Pancreas (tissue), 10 donors: ENCODE measurements at regions not wholly inside any gene's neighbourhood (a gene's known extent, or its start where the extent isn't known, plus 50 kb on each side); places are given as distances from the start of the nearest gene placed in this dataset.

Source experiments
- ATAC-seq, 4 donors: fragments of 200-7000 bp; cut with Tn5 transposase; one replicate each; pipeline versions ENCODE4 v1.8.0 to v1.9.1; 2020; ENCODE audit warnings: mild to moderate bottlenecking in 4 of 4, moderate library complexity in 4 of 4
- DNase-seq, 6 donors: peaks; one replicate each; pipeline ENCODE4 v3.0.0-alpha.2; 2020
- FAIRE-seq: peaks from 2 replicates; lab custom pipeline; 2012; peaks lifted over from hg19 to GRCh38; lab: Jason Lieb, UNC
- H3K27ac ChIP-seq, 4 donors: fragments of 200-600 bp; sonication (generic); 1 replicate in 3 of 4; 2 replicates in 1 of 4; pipeline versions ENCODE4 v1.5.0 to v1.8.0; 2020
- H3K27me3 ChIP-seq, 4 donors: fragments of 200-600 bp; one replicate each; pipeline ENCODE4 v1.8.0; 2021
- H3K36me3 ChIP-seq, 3 donors: fragments of 200-600 bp; sonication (generic) in 1 of 3; one replicate each; pipeline versions ENCODE4 v1.5.0 to v1.8.0; 2020 to 2021
- H3K4me1 ChIP-seq, 3 donors: fragments of 200-600 bp; one replicate each; pipeline ENCODE4 v1.8.0; 2021
- H3K4me3 ChIP-seq, 4 donors: fragments of 200-600 bp; sonication (generic) in 2 of 4; one replicate each; pipeline versions ENCODE4 v1.5.0 to v1.8.0; 2020 to 2021
- H3K9me3 ChIP-seq, 4 donors: fragments of 200-600 bp; one replicate each; pipeline ENCODE4 v1.8.0; 2021
- WGBS, 2 donors: extraction: QIAGEN DNeasy Blood & Tissue Kit; methylation state at CpG; one replicate each; pipeline ENCODE4 v1.1.7; 2013; 5-methylcytosine and 5-hydroxymethylcytosine counted together
- intact Hi-C, 3 donors: fragments of 100-400 bp; cut with DNase I; formaldehyde crosslinking; loops; one replicate each; pipeline versions ENCODE4 v1.11.1 to v1.14.2; 2022
- TF ChIP-seq, protein P1 (sequence below), 4 donors: fragments of 200-600 bp; sonication (generic) in 3 of 4; IDR thresholded peaks; one replicate each; pipeline versions ENCODE4 v1.5.0 to v1.8.0; 2021; ENCODE audit warnings: antibody characterized with exemption in 4 of 4
- donor health status: healthy with polysubstance abuse.
- donor health status: DM: no; HTN: no; CAD: no; lungs with moderate emphysema.
- donor health status: DM: no; HTN: no; CAD: no.
- donor health status: control.
- donor health status: control.
- donor health status: Bipolar disorder and iron deficiency.
- donor health status: DM: yes; HTN: yes; CAD: no.
- donor health status: DM: no; HTN: no; CAD: no.
- donor health status: DM: no; HTN: no; CAD: no.
- donor health status: DM: yes; HTN: yes; CAD: no.

DNA sequence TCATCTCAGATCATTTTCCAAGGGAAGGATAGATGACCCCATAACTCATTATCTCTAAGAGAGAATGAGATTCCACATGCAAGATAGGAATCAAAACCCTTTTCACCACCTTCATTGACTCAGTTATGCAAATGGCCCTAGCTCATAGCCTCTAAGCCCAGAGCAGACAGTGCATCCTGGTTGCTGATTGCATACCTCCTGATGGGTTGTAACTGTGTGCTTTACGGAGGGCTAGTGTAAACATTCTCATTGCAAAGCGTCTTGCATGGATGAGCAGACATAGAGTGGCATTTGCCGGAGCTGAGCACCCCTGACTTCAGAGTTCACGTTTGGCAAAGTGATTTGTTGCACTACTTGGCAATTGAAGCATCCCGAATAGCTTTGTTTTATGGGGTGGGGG, 151.0 kb downstream of the VCX3A start:
- WGBS, 2 donors: 47 to 75% methylated on average over 5 of the region's 5 CpGs
- intact Hi-C loops: no loop called here
- H3K27ac ChIP-seq: no peak overlapping the region
- H3K27me3 ChIP-seq: no peaks in the 10 kb centered on the region
- H3K4me1 ChIP-seq: peaks cover 0 to 12% (median 0%) of the 10 kb centered on the region in 3 donors
- H3K36me3 ChIP-seq: no peaks in the 10 kb centered on the region
- DNase-seq (no peak), ATAC-seq (no peak), FAIRE-seq (no peak)
- no peaks in the 10 kb centered on the region for H3K9me3 ChIP-seq
- TF ChIP-seq, protein P1, sequence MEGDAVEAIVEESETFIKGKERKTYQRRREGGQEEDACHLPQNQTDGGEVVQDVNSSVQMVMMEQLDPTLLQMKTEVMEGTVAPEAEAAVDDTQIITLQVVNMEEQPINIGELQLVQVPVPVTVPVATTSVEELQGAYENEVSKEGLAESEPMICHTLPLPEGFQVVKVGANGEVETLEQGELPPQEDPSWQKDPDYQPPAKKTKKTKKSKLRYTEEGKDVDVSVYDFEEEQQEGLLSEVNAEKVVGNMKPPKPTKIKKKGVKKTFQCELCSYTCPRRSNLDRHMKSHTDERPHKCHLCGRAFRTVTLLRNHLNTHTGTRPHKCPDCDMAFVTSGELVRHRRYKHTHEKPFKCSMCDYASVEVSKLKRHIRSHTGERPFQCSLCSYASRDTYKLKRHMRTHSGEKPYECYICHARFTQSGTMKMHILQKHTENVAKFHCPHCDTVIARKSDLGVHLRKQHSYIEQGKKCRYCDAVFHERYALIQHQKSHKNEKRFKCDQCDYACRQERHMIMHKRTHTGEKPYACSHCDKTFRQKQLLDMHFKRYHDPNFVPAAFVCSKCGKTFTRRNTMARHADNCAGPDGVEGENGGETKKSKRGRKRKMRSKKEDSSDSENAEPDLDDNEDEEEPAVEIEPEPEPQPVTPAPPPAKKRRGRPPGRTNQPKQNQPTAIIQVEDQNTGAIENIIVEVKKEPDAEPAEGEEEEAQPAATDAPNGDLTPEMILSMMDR (IDR thresholded peaks at IDR 0.05): no peak
- H3K4me3 ChIP-seq: no peak overlapping the region

GRCh38 chrX:6383488-6383887, 151.4 kb downstream of the VCX3A start:
- intact Hi-C loops: no loop called here
- H3K27ac ChIP-seq: no peak overlapping the region
- no peaks in the 10 kb centered on the region for H3K9me3 ChIP-seq
- no peaks in the 10 kb centered on the region for H3K36me3 ChIP-seq
- no peak overlapping the region for H3K4me3 ChIP-seq
- ATAC-seq (no peak), FAIRE-seq (no peak), DNase-seq (no peak)
- 63 to 65% methylated on average over 3 of the region's 3 CpGs for WGBS, 2 donors
- no peaks in the 10 kb centered on the region for H3K27me3 ChIP-seq
- H3K4me1 ChIP-seq: peaks cover 0 to 12% (median 0%) of the 10 kb centered on the region in 3 donors
- TF ChIP-seq, protein P1 (IDR thresholded peaks at IDR 0.05): no peak

DNA sequence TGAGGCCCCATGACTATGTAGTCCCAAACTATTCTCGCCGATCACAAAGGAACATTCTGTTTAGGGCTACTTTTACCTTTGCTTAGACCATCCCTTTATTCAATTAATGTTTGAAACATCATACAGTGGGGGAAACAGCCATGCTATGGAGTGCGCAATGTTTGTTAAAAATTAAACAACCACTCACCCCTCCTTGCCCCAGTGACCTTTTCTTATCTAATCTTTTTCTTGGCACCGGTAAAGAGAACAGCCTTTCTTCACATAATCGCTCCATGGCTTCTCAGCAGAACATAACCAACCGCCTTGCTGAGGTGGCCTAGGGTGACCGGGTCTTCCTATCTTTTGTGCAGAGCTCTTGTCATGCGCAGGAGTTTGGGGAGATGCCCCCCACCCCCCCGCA, 152.6 kb downstream of the VCX3A start:
- intact Hi-C loops: no loop called here

GRCh38 chrX:6377103-6377764, 148.6 kb upstream of the NLGN4X start:
- DNase-seq (no peak), ATAC-seq (no peak)
- 84 to 87% methylated on average over 3 of the region's 3 CpGs for WGBS, 2 donors

More for the DNA sequence above, 152.6 kb downstream of the VCX3A start:
- Histone ChIP-seq H3K27me3 (no peaks in the 10 kb centered on the region), H3K36me3 (no peaks in the 10 kb centered on the region), H3K27ac (no peak overlapping the region), H3K4me1 (peaks cover 0 to 12% (median 0%) of the 10 kb centered on the region in 3 donors), H3K9me3 (no peaks in the 10 kb centered on the region), H3K4me3 (no peak overlapping the region)
- peak; percentile 84 to 98 (median 93) for ATAC-seq
- peak in 3 of 6 donors; percentile 2 to 20 (median 9) for DNase-seq
- WGBS, 2 donors: 9 to 12% methylated on average over 9 of the region's 9 CpGs
- TF ChIP-seq, protein P1 (IDR thresholded peaks at IDR 0.05): no peak
- FAIRE-seq: no peak

DNA sequence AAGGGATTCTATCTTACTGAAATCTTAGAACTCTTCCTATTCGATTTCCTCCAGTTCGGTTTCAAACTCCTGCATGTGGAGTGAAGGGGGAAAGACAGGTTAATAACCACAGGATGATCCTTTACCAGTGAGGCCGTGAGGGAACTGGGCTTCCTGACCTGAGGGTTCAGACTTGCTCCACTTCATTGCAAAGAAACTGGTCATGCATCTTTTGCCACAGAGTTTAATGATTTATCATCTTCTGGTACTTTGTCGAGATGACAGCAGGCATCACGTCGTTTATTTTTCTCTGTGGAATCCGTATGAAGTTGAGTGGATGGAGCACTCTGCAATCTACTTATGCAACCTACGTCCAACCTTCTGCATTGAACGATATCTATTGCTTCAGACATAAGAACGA, 145.9 kb upstream of the NLGN4X start:
- Histone ChIP-seq H3K27me3 (no peaks in the 10 kb centered on the region), H3K36me3 (no peaks in the 10 kb centered on the region), H3K4me3 (no peak overlapping the region), H3K9me3 (no peaks in the 10 kb centered on the region), H3K27ac (no peak overlapping the region), H3K4me1 (no peaks in the 10 kb centered on the region)
- ATAC-seq (no peak), DNase-seq (no peak), FAIRE-seq (no peak)
- WGBS, 2 donors: 53 to 54% methylated on average over 10 of the region's 10 CpGs
- intact Hi-C loops: no loop called here
- TF ChIP-seq, protein P1 (IDR thresholded peaks at IDR 0.05): no peak

More at GRCh38 chrX:6377103-6377764, 148.6 kb upstream of the NLGN4X start:
- Histone ChIP-seq H3K9me3 (no peaks in the 10 kb centered on the region), H3K4me1 (peaks cover 0 to 6% (median 0%) of the 10 kb centered on the region in 3 donors), H3K4me3 (no peak overlapping the region), H3K27me3 (no peaks in the 10 kb centered on the region), H3K36me3 (no peaks in the 10 kb centered on the region), H3K27ac (no peak overlapping the region)
- TF ChIP-seq, protein P1 (IDR thresholded peaks at IDR 0.05): no peak
- intact Hi-C loops: no loop called here
- FAIRE-seq: no peak
